ENCODE measurements at regions not wholly inside any gene's neighbourhood (a gene's known extent, or its start where the extent isn't known, plus 50 kb on each side); places are given as distances from the start of the nearest gene placed in this dataset.

DNA sequence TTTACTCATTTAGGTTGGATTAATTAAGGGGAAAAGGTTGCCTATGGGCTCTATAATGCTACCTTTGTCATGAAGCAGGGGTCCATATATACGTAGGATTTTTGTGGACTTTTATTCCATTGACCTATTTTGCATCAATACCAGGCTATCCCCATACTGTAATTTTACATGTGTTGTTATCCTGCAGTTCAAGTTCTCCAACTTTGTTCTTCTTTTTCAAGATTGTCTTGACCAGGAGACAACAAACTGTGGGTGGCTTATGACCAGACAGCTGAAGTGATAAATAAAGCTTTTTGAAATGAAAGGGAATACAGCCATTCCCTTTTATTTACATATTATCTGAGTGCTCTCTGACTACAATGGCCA, 345.7 kb downstream of the BARHL2 start:
- no peak overlapping the region for H3K4me2 ChIP-seq (ENCODE audit: insufficient read depth, insufficient read length, low read length)
- peaks cover 0 to 9% (median 0%) of the 10 kb centered on the region in 3 experiments; a peak in 1 of 7 replicates for H3K36me3 Mint-ChIP-seq (ENCODE audit: insufficient read depth in 1 of 3, low read depth in 3 of 3)
- no peak overlapping the region for H3K18ac ChIP-seq (ENCODE audit: insufficient read length, low read depth, low read length)
- H3K9me3 ChIP-seq (ENCODE audit: control insufficient read depth, low read depth, low read length), result no peaks in the 10 kb centered on the region
- no peaks in the 10 kb centered on the region for H3K4me1 Mint-ChIP-seq
- H3K9ac ChIP-seq (ENCODE audit: extremely low read depth, insufficient read length, low read length), result no peak overlapping the region
- no peak overlapping the region for H3K27ac Mint-ChIP-seq
- H4K8ac ChIP-seq (replicated peaks; ENCODE audit: insufficient read length, low read depth, low read length), result no peak overlapping the region
- no peak overlapping the region for H2AFZ ChIP-seq (ENCODE audit: low read length)
- no peaks in the 10 kb centered on the region for H3K27me3 ChIP-seq (ENCODE audit: insufficient read depth, low read length)
- H3K27ac ChIP-seq (ENCODE audit: insufficient read length, low read depth, low read length), result no peak overlapping the region
- no peak overlapping the region for H2BK12ac ChIP-seq (ENCODE audit: insufficient read length, low read depth, low read length)
- H4K20me1 ChIP-seq (ENCODE audit: control insufficient read depth, insufficient read depth, insufficient read length), result no peaks in the 10 kb centered on the region
- no peak overlapping the region for H3T11ph ChIP-seq (ENCODE audit: low read length)
- no peak overlapping the region for H4K91ac ChIP-seq (ENCODE audit: insufficient read length, low read depth, low read length)
- H2AK5ac ChIP-seq (ENCODE audit: insufficient read length, low read length), result no peak overlapping the region
- no peak overlapping the region for H2BK120ac ChIP-seq (ENCODE audit: low read depth, low read length, poor library complexity, severe bottlenecking)
- no peak overlapping the region for H3K23ac ChIP-seq (ENCODE audit: insufficient read length, low read depth, low read length)
- TF ChIP-seq, protein P1, sequence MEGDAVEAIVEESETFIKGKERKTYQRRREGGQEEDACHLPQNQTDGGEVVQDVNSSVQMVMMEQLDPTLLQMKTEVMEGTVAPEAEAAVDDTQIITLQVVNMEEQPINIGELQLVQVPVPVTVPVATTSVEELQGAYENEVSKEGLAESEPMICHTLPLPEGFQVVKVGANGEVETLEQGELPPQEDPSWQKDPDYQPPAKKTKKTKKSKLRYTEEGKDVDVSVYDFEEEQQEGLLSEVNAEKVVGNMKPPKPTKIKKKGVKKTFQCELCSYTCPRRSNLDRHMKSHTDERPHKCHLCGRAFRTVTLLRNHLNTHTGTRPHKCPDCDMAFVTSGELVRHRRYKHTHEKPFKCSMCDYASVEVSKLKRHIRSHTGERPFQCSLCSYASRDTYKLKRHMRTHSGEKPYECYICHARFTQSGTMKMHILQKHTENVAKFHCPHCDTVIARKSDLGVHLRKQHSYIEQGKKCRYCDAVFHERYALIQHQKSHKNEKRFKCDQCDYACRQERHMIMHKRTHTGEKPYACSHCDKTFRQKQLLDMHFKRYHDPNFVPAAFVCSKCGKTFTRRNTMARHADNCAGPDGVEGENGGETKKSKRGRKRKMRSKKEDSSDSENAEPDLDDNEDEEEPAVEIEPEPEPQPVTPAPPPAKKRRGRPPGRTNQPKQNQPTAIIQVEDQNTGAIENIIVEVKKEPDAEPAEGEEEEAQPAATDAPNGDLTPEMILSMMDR (conservative IDR thresholded peaks at IDR 0.05), result no peak
- no peaks in the 10 kb centered on the region for H3K79me2 ChIP-seq (ENCODE audit: insufficient read depth, low read length)
- no peak overlapping the region for H3K4me3 Mint-ChIP-seq
- DNase-seq, result no peak
- no peak overlapping the region for H3K4ac ChIP-seq (ENCODE audit: low read depth, low read length)
- H2BK20ac ChIP-seq (ENCODE audit: low read depth, low read length, poor library complexity, severe bottlenecking), result no peak overlapping the region
- H4K5ac ChIP-seq (ENCODE audit: insufficient read length, low read depth, low read length), result no peak overlapping the region
- H3K14ac ChIP-seq (ENCODE audit: insufficient read depth, low read length), result no peak overlapping the region
- WGBS (ENCODE audit: extremely low coverage, insufficient read length, low lambda C conversion rate), result no CpG with 5 or more reads among the region's 1 CpG
- H3K56ac ChIP-seq (ENCODE audit: insufficient read length, low read depth, low read length), result no peak overlapping the region
- H3K23me2 ChIP-seq (ENCODE audit: insufficient read length, low read depth, low read length, poor library complexity, severe bottlenecking), result no peaks in the 10 kb centered on the region
- no peak overlapping the region for H2BK5ac ChIP-seq (ENCODE audit: insufficient read length, low read length)
- H2BK15ac ChIP-seq (ENCODE audit: low read depth, low read length), result no peak overlapping the region
- H3K79me1 ChIP-seq (ENCODE audit: insufficient read depth, low read depth, low read length, poor library complexity, severe bottlenecking), result no peaks in the 10 kb centered on the region
- H3K27me3 Mint-ChIP-seq (ENCODE audit: low read depth), result no peaks in the 10 kb centered on the region; the same call in 1 of the 2 replicates
- H3K4me1 ChIP-seq (ENCODE audit: insufficient read depth, low read length), result no peaks in the 10 kb centered on the region
- H3K9me3 Mint-ChIP-seq, result peaks cover 3 to 9% of the 10 kb centered on the region in 2 experiments; a peak in 3 of 5 replicates
